K562 (cell line): ENCODE measurements at regions not wholly inside any gene's neighbourhood (a gene's known extent, or its start where the extent isn't known, plus 50 kb on each side); places are given as distances from the start of the nearest gene placed in this dataset.

Source experiments
- ATAC-seq: fragments of 200-7000 bp; cut with Tn5 transposase; 3 replicates; pipeline ENCODE4 v1.9.1; 2020; ENCODE audit warnings: moderate library complexity
- BruUV-seq: library from RNA; stranded (reverse); fragments of 400-500 nt; replicated peaks from 2 replicates; lab custom pipeline; 2021; lab: Mats Ljungman, UMichigan
- CTCF ChIA-PET: fragments of 300-600 bp; formaldehyde crosslinking; extraction: SDS; loops from one replicate; lab custom pipeline; 2021; ENCODE audit warnings: low intra/inter-chr PET ratio; lab: Yijun Ruan, JAX
- POLR2A ChIA-PET: fragments of 300-600, 350-650 bp; sonication (Branson Sonifier 250); formaldehyde crosslinking; extraction: SDS; loops from one replicate; lab custom pipeline; 2021; ENCODE audit warnings: antibody characterized with exemption, inconsistent platforms; lab: Yijun Ruan, JAX
- DNase-seq, 4 experiments: peaks; one replicate each; pipeline versions ENCODE4 v3.0.0 to v3.0.0-alpha.2; 2011 to 2018; ENCODE audit warnings: low spot score in 3 of 4, mixed read lengths in 3 of 4; ENCODE audit errors: extremely low read depth in 1 of 4
- FAIRE-seq: peaks from 2 replicates; lab custom pipeline; 2011; peaks lifted over from hg19 to GRCh38; lab: Jason Lieb, UNC
- H2AFZ ChIP-seq: 2 replicates; pipeline ENCODE4 v1.6.0; 2011; ENCODE audit warnings: low read depth, low read length, control low read depth, inconsistent platforms
- H3K27ac ChIP-seq: fragments of 200-600 bp; 3 replicates; pipeline ENCODE4 v1.8.0; 2011; ENCODE audit warnings: low read depth, mild to moderate bottlenecking, control low read depth, inconsistent platforms, low read length, moderate library complexity, mixed read lengths; ENCODE audit errors: extremely low read depth
- H3K27me3 ChIP-seq, 2 experiments: fragments of 300-600 bp in 1 of 2; 2 replicates in 1 of 2; 3 replicates in 1 of 2; pipeline versions ENCODE4 v1.6.0 to v1.8.0; 2011; ENCODE audit warnings: inconsistent platforms in 2 of 2, low read length in 2 of 2, mild to moderate bottlenecking in 1 of 2, mixed read lengths in 1 of 2, moderate library complexity in 1 of 2; ENCODE audit not compliant: control insufficient read depth in 2 of 2, insufficient read depth in 2 of 2
- H3K36me3 ChIP-seq: fragments of 300-600 bp; 3 replicates; pipeline ENCODE4 v1.8.0; 2011; ENCODE audit warnings: mild to moderate bottlenecking, low read length, inconsistent platforms; ENCODE audit not compliant: control insufficient read depth, insufficient read depth
- H3K4me1 ChIP-seq, 2 experiments: fragments of 200-600 bp in 1 of 2; replicated peaks in 1 of 2; 2 replicates in 1 of 2; 3 replicates in 1 of 2; pipeline versions ENCODE4 v1.5.1 to v1.8.0; 2011; ENCODE audit warnings: inconsistent platforms in 2 of 2, low read length in 2 of 2, mild to moderate bottlenecking in 1 of 2, mixed read lengths in 1 of 2, moderate library complexity in 1 of 2; ENCODE audit not compliant: control insufficient read depth in 2 of 2, insufficient read depth in 2 of 2
- H3K4me2 ChIP-seq: 2 replicates; pipeline ENCODE4 v1.6.1; 2011; ENCODE audit warnings: low read length, control low read depth, inconsistent platforms, mixed read lengths; ENCODE audit not compliant: insufficient read depth
- H3K4me3 ChIP-seq: fragments of 200-600 bp; sonication (generic), shearing (Covaris generic); 2 replicates; pipeline ENCODE4 v1.5.1; 2016; ENCODE audit warnings: control low read depth, inconsistent platforms
- H3K79me2 ChIP-seq: fragments of 200-600 bp; 3 replicates; pipeline ENCODE4 v1.8.0; 2011; ENCODE audit warnings: low read length, inconsistent platforms; ENCODE audit not compliant: control insufficient read depth, insufficient read depth
- H3K9ac ChIP-seq, 2 experiments: 2 replicates each; pipeline versions ENCODE4 v1.6.0 to v1.6.1; 2011; ENCODE audit warnings: low read depth in 2 of 2, low read length in 2 of 2, control low read depth in 1 of 2, inconsistent platforms in 1 of 2, mild to moderate bottlenecking in 1 of 2, mixed read lengths in 1 of 2; ENCODE audit not compliant: insufficient read depth in 1 of 2
- H3K9me1 ChIP-seq: one replicate; pipeline ENCODE4 v1.6.0; 2011; ENCODE audit warnings: inconsistent platforms, mild to moderate bottlenecking, low read length, moderate library complexity; ENCODE audit not compliant: control insufficient read depth, insufficient read depth
- H3K9me3 ChIP-seq: replicated peaks from 2 replicates; pipeline ENCODE4 v1.5.1; 2011; ENCODE audit warnings: low read depth, low read length, inconsistent platforms; ENCODE audit not compliant: control insufficient read depth, insufficient read depth
- H4K20me1 ChIP-seq: replicated peaks from 2 replicates; pipeline ENCODE4 v1.6.1; 2011; ENCODE audit warnings: low read length, inconsistent platforms, mixed read lengths; ENCODE audit not compliant: control insufficient read depth, insufficient read depth
- CBFA2T2 ChIP-seq: fragments of 450-650 bp; conservative IDR thresholded peaks from 2 replicates; pipeline ENCODE4 v1.6.1; 2017; ENCODE audit warnings: mild to moderate bottlenecking
- MTA1 ChIP-seq: fragments of 450-650 bp; IDR thresholded peaks from 2 replicates; pipeline ENCODE4 v1.6.1; 2017; ENCODE audit warnings: borderline replicate concordance
- NCOA2 ChIP-seq, 2 experiments: fragments of 450-650 bp; IDR thresholded peaks; 2 replicates each; pipeline ENCODE4 v1.6.1; 2018; ENCODE audit warnings: mild to moderate bottlenecking in 2 of 2, moderate library complexity in 1 of 2; ENCODE audit not compliant: partially characterized antibody in 2 of 2
- NRF1 ChIP-seq, 2 experiments: fragments of 450-650 bp; IDR thresholded peaks in 1 of 2; conservative IDR thresholded peaks in 1 of 2; 2 replicates each; pipeline ENCODE4 v1.6.1; 2014; ENCODE audit warnings: mild to moderate bottlenecking in 2 of 2
- SIRT6 ChIP-seq: IDR thresholded peaks from one replicate; pipeline ENCODE4 v1.6.1; 2012; ENCODE audit warnings: low read depth, mild to moderate bottlenecking, control low read depth, inconsistent platforms, low read length, moderate library complexity
- ZNF699 ChIP-seq: fragments of 250-450 bp; sonication (Bioruptor Pico); IDR thresholded peaks from 2 replicates; pipeline ENCODE4 v1.8.0; 2021; ENCODE audit warnings: mild to moderate bottlenecking, moderate library complexity; ENCODE audit not compliant: insufficient replicate concordance
- WGBS: fragments of 100-300 bp; shearing (Covaris generic); methylation state at CpG from one replicate; pipeline ENCODE4 v1.1.6; 2016; ENCODE audit warnings: low coverage, mixed read lengths; ENCODE audit not compliant: insufficient coverage; ENCODE audit errors: missing lambda C conversion rate; 5-methylcytosine and 5-hydroxymethylcytosine counted together
- in situ Hi-C: fragments of 300-500 bp; cut with MboI; formaldehyde crosslinking; loops from 4 replicates; pipeline ENCODE4 v1.15.0; 2018; ENCODE audit warnings: inconsistent platforms, mixed read lengths
- intact Hi-C: fragments of 100-400 bp; cut with micrococcal nuclease; formaldehyde crosslinking; loops from 2 replicates; pipeline ENCODE4 v1.14.2; 2022
- TF ChIP-seq, protein P1 (sequence below): sonication (generic); formaldehyde crosslinking; IDR thresholded peaks from 2 replicates; pipeline ENCODE4 v1.8.0; 2022; ENCODE audit warnings: mild to moderate bottlenecking, missing genetic modification reagents
- TF ChIP-seq, protein P2 (sequence below): fragments of 250-450 bp; sonication (Bioruptor Pico); IDR thresholded peaks from 2 replicates; pipeline ENCODE4 v1.5.0; 2021
- TF ChIP-seq, protein P3 (sequence below), 2 experiments: IDR thresholded peaks in 1 of 2; conservative IDR thresholded peaks in 1 of 2; 2 replicates each; pipeline ENCODE4 v1.6.1; 2016; ENCODE audit warnings: low read depth in 2 of 2, mild to moderate bottlenecking in 1 of 2, missing compliant biosample characterization in 1 of 2, missing genetic modification characterization in 1 of 2, moderate library complexity in 1 of 2

DNA sequence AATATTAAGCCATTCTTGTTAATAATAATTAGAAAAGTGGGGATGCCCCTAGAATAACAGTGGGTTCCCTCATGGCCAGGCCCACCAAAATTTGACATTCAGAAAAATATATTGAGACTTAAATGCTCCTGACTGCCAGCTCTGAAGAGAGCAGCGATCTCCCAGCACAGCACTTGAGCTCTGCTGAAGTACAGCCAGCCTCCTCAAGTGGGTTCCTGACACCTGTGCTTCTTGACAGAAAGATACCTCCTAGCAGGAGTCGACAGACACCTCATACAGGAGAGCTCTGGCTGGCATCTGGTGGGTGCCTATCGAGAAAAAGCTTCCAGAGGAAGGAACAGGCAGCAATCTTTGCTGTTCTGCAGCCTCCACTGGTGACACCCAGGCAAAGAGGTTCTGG is 261.5 kb downstream of the DTWD2 start:
- in situ Hi-C loops = no loop called here
- no peaks in the 10 kb centered on the region for H3K4me1 ChIP-seq
- 0% methylated on average over 3 of the region's 3 CpGs for WGBS
- FAIRE-seq = no peak
- no peak for TF ChIP-seq NCOA2 (IDR thresholded peaks at IDR 0.05; ENCODE audit: partially characterized antibody in 2 of 2)
- no peak for TF ChIP-seq MTA1
- no peak for TF ChIP-seq NRF1 (conservative IDR thresholded peaks at IDR 0.05 in 1 of 2, IDR thresholded peaks at IDR 0.05 in 1 of 2)
- TF ChIP-seq, protein P1, sequence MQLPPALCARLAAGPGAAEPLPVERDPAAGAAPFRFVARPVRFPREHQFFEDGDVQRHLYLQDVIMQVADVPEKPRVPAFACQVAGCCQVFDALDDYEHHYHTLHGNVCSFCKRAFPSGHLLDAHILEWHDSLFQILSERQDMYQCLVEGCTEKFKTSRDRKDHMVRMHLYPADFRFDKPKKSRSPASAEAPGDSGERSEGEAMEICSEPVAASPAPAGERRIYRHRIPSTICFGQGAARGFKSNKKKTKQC (CRISPR knock-in tag) = no peak
- no peak for TF ChIP-seq CBFA2T2
- TF ChIP-seq ZNF699 (CRISPR knock-in tag) = no peak
- no peak for TF ChIP-seq SIRT6
- TF ChIP-seq, protein P2, sequence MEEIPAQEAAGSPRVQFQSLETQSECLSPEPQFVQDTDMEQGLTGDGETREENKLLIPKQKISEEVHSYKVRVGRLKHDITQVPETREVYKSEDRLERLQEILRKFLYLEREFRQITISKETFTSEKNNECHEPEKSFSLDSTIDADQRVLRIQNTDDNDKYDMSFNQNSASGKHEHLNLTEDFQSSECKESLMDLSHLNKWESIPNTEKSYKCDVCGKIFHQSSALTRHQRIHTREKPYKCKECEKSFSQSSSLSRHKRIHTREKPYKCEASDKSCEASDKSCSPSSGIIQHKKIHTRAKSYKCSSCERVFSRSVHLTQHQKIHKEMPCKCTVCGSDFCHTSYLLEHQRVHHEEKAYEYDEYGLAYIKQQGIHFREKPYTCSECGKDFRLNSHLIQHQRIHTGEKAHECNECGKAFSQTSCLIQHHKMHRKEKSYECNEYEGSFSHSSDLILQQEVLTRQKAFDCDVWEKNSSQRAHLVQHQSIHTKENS = no peak
- TF ChIP-seq, protein P3, sequence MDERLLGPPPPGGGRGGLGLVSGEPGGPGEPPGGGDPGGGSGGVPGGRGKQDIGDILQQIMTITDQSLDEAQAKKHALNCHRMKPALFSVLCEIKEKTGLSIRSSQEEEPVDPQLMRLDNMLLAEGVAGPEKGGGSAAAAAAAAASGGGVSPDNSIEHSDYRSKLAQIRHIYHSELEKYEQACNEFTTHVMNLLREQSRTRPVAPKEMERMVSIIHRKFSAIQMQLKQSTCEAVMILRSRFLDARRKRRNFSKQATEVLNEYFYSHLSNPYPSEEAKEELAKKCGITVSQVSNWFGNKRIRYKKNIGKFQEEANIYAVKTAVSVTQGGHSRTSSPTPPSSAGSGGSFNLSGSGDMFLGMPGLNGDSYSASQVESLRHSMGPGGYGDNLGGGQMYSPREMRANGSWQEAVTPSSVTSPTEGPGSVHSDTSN (CRISPR knock-in tag; IDR thresholded peaks at IDR 0.05; ENCODE audit: low read depth) = no peak
- TF ChIP-seq, protein P3 (tag; conservative IDR thresholded peaks at IDR 0.05; ENCODE audit: low read depth) = no peak
- TF ChIP-seq, all 486 proteins: peak for 0
- no peak overlapping the region for H3K9ac ChIP-seq
- H3K4me2 ChIP-seq = no peak overlapping the region
- no peaks in the 10 kb centered on the region for H3K9me1 ChIP-seq
- ChIA-PET CTCF (no interaction called here), POLR2A (no interaction called here)
- DNase-seq = no peak
- no peaks in the 10 kb centered on the region for H3K27me3 ChIP-seq
- H4K20me1 ChIP-seq = no peaks in the 10 kb centered on the region
- intact Hi-C loops = no loop called here
- H3K4me3 ChIP-seq = no peak overlapping the region
- H3K36me3 ChIP-seq = no peaks in the 10 kb centered on the region
- no peak for ATAC-seq
- H3K79me2 ChIP-seq = no peaks in the 10 kb centered on the region
- H3K9me3 ChIP-seq = no peaks in the 10 kb centered on the region
- no peak overlapping the region for H3K27ac ChIP-seq
- H2AFZ ChIP-seq = no peak overlapping the region
- BruUV-seq = no TSS peak
